GM19324 (cell line): ENCODE measurements at regions not wholly inside any gene's neighbourhood (a gene's known extent, or its start where the extent isn't known, plus 50 kb on each side); places are given as distances from the start of the nearest gene placed in this dataset.

Source experiments
- ATAC-seq: cut with Tn5 transposase; IDR thresholded peaks from one replicate; pipeline ENCODE4 v1.9.1; 2021; ENCODE audit warnings: mild to moderate bottlenecking, moderate library complexity; ENCODE audit not compliant: unreplicated experiment, low FRiP score

GRCh38 chr1:198860371-198860770 lies 221.5 kb downstream of the PTPRC start:
- no peak for ATAC-seq

- ATAC-seq, result no peak
Measured at GRCh38 chr1:198861636-198862035, 222.8 kb downstream of the PTPRC start.

- no peak for ATAC-seq
Measured at GRCh38 chr1:198864695-198865094, 225.9 kb downstream of the PTPRC start.

GRCh38 chr1:198865319-198865718 lies 226.5 kb downstream of the PTPRC start:
- no peak for ATAC-seq

- no peak for ATAC-seq
Measured at GRCh38 chr1:198867182-198867581, 228.3 kb downstream of the PTPRC start.

GRCh38 chr1:198873696-198874230 lies 234.9 kb downstream of the PTPRC start:
- no peak for ATAC-seq

GRCh38 chr1:198876371-198876871 lies 237.6 kb downstream of the PTPRC start:
- ATAC-seq, result no peak

- ATAC-seq, result no peak
Measured at GRCh38 chr1:198878566-198878965, 239.7 kb downstream of the PTPRC start.

- ATAC-seq, result no peak
Measured at GRCh38 chr1:198879711-198880306, 241.0 kb downstream of the PTPRC start.

- no peak for ATAC-seq
Measured at GRCh38 chr1:198880397-198880796, 241.6 kb downstream of the PTPRC start.

- ATAC-seq, result no peak
Measured at GRCh38 chr1:198880818-198881597, 242.2 kb downstream of the PTPRC start.

GRCh38 chr1:198883184-198883583 lies 244.3 kb downstream of the PTPRC start:
- no peak for ATAC-seq

GRCh38 chr1:198887866-198888265 lies 249.0 kb downstream of the PTPRC start:
- no peak for ATAC-seq

- ATAC-seq, result no peak
Measured at GRCh38 chr1:198888379-198888943, 249.6 kb downstream of the PTPRC start.

GRCh38 chr1:198889101-198889500 lies 250.3 kb downstream of the PTPRC start:
- ATAC-seq, result no peak

GRCh38 chr1:198889749-198890148 lies 250.9 kb downstream of the PTPRC start:
- ATAC-seq, result no peak

GRCh38 chr1:198890214-198890930 lies 251.5 kb downstream of the PTPRC start:
- ATAC-seq, result no peak

GRCh38 chr1:198892065-198892464 lies 253.2 kb downstream of the PTPRC start:
- no peak for ATAC-seq

- ATAC-seq, result no peak
Measured at GRCh38 chr1:198893141-198893540, 254.3 kb downstream of the PTPRC start.

GRCh38 chr1:198893763-198894444 lies 255.1 kb downstream of the PTPRC start:
- no peak for ATAC-seq
